Gastroesophageal sphincter (tissue), 3 donors: ENCODE measurements at regions not wholly inside any gene's neighbourhood (a gene's known extent, or its start where the extent isn't known, plus 50 kb on each side); places are given as distances from the start of the nearest gene placed in this dataset.

Experiments
- CTCF ChIP-seq, 4 experiments: fragments of 200-600 bp in 2 of 4; fragments of 450-650 bp in 2 of 4; sonication (generic) in 1 of 4; IDR thresholded peaks; one replicate each; pipeline ENCODE4 v1.5.1; 2017 to 2019; ENCODE audit warnings: antibody characterized with exemption in 4 of 4, mild to moderate bottlenecking in 2 of 4, moderate library complexity in 2 of 4
- EP300 ChIP-seq: sonication (generic); formaldehyde crosslinking; IDR thresholded peaks from one replicate; pipeline ENCODE4 v1.6.1; 2017; ENCODE audit warnings: antibody characterized with exemption, mild to moderate bottlenecking
- POLR2A ChIP-seq, 2 donors: fragments of 450-650 bp; IDR thresholded peaks; one replicate each; pipeline ENCODE4 v1.6.1; 2017; ENCODE audit warnings: antibody characterized with exemption in 2 of 2, mild to moderate bottlenecking in 2 of 2, moderate library complexity in 1 of 2
- POLR2AphosphoS5 ChIP-seq: sonication (generic); formaldehyde crosslinking; IDR thresholded peaks from one replicate; pipeline ENCODE4 v1.6.1; 2017; ENCODE audit warnings: antibody characterized with exemption

GRCh38 chr3:20456511-20456910 lies 270.5 kb upstream of the SGO1 start:
- TF ChIP-seq POLR2A (IDR thresholded peaks at IDR 0.05), result no peak
- no peak for TF ChIP-seq CTCF (IDR thresholded peaks at IDR 0.05)
- TF ChIP-seq EP300, result no peak
- TF ChIP-seq POLR2AphosphoS5, result no peak
